ENCODE measurements at regions not wholly inside any gene's neighbourhood (a gene's known extent, or its start where the extent isn't known, plus 50 kb on each side); places are given as distances from the start of the nearest gene placed in this dataset.

DNA sequence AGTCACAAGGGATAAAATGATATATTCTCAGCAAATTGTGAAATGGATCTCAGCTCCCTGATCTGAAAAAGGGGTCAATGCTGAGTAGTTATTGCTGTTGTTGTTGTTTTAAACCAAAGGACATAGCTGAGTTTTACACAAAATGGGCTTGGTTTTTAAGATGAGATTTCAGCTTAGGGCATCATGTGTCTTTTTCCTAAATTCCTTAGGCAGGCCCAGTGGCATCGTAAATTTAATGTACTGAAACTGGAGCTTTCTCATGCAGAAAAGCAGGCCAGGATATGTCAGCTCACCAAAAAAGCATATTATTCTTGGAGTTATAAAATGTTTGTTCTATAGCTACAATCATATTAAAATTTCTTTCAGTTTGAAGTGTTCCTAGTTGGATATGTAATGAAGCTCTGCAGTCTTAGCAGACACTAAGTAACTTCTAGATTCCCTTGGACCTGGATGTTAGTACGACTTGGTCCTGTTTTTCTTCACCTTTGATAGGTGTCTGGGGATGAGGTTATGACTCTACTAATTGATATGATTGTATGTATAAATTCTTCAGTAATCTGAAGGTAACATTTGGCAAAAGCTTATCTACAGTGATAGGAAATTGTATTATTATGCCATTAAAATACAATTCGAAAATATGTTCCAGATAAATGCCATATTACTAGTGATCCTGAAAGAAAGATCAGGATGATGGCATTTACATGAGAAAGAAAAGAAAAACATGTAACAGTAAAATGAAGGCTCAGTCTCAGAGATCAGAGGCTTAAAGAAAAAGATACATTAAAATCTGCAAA is 663.3 kb downstream of the RFPL4B start:
- no peak overlapping the region for H3K4me3 ChIP-seq (ENCODE audit: low read depth, low read length)
- TF ChIP-seq, protein P1, sequence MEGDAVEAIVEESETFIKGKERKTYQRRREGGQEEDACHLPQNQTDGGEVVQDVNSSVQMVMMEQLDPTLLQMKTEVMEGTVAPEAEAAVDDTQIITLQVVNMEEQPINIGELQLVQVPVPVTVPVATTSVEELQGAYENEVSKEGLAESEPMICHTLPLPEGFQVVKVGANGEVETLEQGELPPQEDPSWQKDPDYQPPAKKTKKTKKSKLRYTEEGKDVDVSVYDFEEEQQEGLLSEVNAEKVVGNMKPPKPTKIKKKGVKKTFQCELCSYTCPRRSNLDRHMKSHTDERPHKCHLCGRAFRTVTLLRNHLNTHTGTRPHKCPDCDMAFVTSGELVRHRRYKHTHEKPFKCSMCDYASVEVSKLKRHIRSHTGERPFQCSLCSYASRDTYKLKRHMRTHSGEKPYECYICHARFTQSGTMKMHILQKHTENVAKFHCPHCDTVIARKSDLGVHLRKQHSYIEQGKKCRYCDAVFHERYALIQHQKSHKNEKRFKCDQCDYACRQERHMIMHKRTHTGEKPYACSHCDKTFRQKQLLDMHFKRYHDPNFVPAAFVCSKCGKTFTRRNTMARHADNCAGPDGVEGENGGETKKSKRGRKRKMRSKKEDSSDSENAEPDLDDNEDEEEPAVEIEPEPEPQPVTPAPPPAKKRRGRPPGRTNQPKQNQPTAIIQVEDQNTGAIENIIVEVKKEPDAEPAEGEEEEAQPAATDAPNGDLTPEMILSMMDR (IDR thresholded peaks at IDR 0.05; ENCODE audit: low read depth, low read length): no peak

DNA sequence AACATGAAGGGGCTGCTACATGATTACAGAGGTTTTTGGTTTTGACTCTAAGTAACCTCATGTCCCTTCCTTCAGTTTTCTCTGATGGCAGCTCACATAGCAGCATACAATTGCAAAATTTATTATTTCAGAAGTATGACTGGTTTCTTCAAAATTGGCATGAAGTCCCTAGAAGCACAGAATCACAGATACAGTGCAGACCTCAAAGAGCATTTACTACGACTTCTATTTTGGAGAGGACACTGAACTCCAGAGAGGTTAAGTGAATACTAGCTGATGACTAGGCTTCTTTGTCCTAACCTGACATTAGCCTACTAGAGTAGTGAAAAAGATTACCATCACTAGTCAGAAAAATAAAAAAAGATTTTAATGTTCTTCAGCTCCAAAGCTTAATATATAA is 664.3 kb downstream of the RFPL4B start:
- H3K4me3 ChIP-seq (ENCODE audit: low read depth, low read length): no peak overlapping the region
- TF ChIP-seq, protein P1 (IDR thresholded peaks at IDR 0.05; ENCODE audit: low read depth, low read length): no peak

DNA sequence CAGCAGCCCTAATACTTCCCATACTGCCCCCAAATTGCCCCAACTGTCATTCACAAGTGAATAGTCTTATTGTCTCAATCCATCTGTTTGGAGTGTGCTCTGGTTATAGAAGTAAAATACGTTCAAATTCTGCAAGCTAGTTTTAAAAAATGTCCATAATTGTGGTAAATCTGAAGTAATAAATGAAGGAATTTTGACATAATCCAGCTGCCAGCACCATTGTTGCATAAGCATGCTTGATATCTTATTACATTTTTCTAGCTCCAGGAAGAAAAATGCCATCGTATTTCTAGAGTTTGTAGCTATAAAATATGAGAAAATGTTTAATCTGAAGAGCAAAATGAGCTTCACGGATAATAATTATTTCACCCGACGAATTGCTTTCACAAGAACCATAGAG is 664.7 kb downstream of the RFPL4B start:
- no peak overlapping the region for H3K4me3 ChIP-seq (ENCODE audit: low read depth, low read length)
- TF ChIP-seq, protein P1 (IDR thresholded peaks at IDR 0.05; ENCODE audit: low read depth, low read length): no peak

DNA sequence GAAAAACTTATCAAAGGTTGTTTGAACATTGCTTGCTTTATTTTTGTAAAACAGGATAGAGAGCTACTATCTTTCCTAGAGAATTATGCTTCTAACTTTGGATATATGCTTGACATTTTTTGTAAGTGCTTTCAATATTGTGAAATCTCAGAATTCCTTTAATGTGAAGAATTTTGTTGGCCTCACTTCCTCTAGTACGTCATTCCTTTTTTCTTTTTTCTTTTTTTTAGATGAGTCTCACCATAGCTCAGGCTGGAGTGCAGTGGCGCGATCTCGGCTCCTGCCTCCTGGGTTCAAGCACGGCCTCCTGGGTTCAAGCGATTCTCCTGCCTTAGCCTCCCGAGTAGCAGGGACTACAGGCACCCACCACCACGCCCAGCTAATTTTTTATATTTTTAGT is 668.1 kb downstream of the RFPL4B start:
- TF ChIP-seq, protein P1 (IDR thresholded peaks at IDR 0.05; ENCODE audit: low read depth, low read length): no peak
- no peak overlapping the region for H3K4me3 ChIP-seq (ENCODE audit: low read depth, low read length)

DNA sequence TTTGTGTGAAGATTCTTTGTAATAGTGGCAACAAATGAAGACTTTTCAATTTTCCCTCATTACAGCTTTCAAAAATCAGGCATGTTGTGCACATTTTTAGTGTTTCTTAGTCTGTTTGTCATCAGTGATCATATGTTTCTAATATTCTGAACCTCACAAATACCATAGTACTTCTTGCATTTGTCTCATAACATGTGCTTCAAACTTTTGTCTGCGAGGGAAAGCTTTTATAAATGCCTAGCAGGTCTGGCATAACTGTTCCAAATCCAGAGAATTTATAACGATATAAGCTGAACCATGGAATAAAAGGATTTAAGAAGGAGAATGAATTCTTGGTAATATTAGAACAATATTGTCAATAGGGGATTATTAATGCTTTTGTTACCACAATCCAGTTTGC is 670.2 kb downstream of the RFPL4B start:
- H3K4me3 ChIP-seq (ENCODE audit: low read depth, low read length): no peak overlapping the region
- TF ChIP-seq, protein P1 (IDR thresholded peaks at IDR 0.05; ENCODE audit: low read depth, low read length): no peak

DNA sequence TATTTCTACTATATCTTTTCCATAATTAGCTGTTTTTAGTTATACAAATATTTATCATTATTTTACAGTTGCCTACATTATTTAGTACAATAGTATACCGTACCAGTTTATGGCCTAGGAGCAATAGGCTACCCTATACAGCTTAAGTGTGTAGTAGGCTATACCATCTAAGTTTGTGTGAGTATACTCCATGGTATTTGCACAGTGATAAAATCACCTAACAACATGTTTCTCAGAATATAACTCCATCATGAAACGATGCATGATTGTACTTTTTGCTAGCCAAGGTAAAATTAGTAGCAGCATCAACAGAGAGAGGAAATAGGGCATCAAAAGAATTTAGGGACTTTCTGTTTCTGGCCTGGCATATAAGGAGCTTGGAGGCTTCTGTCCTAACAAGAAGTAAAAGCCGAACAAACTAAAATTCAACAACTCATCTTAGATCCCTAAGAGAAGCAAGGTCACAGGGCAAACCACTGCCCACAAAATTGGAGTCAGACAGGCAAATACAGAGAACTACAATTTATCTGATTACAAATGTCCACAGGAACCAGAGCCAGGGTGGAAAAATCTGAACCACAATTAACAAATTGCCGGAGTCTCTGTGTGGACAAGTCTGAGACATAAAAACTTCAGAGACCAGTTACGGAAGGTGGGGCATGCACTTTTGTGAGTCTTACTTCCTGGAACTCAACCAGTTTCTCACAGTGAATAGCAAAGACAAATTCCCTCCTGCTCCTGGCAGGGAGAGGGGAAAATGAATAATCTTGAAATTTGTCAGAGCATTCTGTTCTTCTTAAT is 671.4 kb downstream of the RFPL4B start:
- H3K4me3 ChIP-seq (ENCODE audit: low read depth, low read length): no peak overlapping the region
- TF ChIP-seq, protein P1 (IDR thresholded peaks at IDR 0.05; ENCODE audit: low read depth, low read length): no peak

DNA sequence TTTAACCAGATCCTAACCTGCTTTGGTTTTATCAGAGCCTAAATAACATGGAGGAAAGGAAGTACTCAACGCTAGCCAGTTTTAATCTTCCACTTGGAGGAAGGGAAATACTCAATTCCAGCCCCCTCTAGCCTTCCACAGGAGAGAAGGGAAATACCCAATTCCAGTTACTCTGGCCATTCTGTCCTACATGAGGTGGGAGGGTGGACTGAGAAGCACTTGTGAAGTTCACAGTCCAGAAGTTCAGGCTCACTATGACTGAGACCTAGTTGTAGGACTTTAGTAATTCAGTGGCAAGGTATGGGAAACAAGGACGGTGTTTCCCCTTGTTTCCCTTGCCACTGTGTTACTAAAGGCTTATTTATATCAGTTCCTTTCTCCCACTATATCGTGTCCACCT is 672.0 kb downstream of the RFPL4B start:
- TF ChIP-seq, protein P1 (IDR thresholded peaks at IDR 0.05; ENCODE audit: low read depth, low read length): no peak
- H3K4me3 ChIP-seq (ENCODE audit: low read depth, low read length): no peak overlapping the region
